NCI-H2196 (cell line): ENCODE measurements at regions not wholly inside any gene's neighbourhood (a gene's known extent, or its start where the extent isn't known, plus 50 kb on each side); places are given as distances from the start of the nearest gene placed in this dataset.
"Not testable (repeated sequence)": the region's sequence is repeated elsewhere in the genome, so short reads cannot be mapped to it uniquely, and the experiment has no call there.

Source experiments
- DNase-seq: peaks from one replicate; lab custom pipeline; 2025; ENCODE audit not compliant: unreplicated experiment; lab: John Stamatoyannopoulos, UW

DNA sequence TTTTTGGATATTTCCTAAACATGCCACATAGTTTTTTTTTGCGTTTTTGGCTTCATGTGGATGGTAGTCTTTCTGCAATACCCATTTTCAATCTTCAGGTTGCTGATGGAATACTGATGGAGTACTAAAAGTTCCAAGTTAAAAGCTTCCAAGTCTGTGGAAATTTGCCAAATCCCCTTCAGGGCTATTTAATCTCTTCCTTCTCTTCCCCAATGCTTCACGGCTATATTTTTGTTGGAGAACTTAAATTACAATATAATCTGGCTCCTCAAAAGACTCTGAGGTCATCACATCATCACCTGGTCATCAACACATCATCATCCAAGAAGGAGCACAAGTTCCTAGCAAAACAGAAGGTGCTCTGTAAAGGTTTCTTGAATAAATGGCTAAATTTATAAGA lies 881.0 kb upstream of the TENM4 start:
- DNase-seq = no peak

DNA sequence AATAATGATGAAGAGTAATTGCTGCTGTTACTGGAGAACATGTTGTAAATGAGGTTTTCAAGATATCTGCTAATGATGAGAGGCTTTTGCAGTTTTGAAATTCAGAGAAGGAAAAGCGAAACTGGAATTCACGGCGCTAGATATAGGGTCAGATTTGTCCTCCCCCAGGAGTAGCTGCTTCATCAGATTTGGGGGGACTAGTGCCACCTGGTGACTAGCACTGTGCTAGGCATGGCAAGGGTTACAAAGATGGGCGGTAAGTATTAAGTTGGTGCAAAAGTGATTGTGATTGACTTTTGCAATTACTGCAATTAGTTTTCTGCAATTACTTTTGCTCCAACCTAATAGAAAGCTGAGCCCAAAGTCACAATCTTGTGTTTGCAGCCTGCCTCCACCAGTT lies 879.9 kb upstream of the TENM4 start:
- no peak for DNase-seq

DNA sequence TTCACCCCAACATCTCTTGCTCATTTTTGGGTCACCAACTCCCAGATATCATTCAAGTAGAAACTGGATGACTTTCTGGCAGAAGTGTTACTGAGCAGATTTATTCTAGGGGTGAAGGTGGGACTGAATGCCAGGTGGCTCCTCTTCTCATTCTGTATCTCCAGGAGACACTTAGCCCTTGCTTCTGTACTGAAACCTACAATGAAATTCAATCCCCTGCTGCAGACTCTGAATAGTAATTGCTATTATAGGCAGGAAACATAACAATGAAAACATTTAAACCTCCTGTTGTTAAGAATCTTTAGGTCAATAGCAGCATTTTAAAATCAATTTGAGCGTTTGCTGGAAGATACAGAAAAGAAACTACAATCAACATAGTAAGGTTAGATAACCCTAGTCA lies 879.4 kb upstream of the TENM4 start:
- no peak for DNase-seq

DNA sequence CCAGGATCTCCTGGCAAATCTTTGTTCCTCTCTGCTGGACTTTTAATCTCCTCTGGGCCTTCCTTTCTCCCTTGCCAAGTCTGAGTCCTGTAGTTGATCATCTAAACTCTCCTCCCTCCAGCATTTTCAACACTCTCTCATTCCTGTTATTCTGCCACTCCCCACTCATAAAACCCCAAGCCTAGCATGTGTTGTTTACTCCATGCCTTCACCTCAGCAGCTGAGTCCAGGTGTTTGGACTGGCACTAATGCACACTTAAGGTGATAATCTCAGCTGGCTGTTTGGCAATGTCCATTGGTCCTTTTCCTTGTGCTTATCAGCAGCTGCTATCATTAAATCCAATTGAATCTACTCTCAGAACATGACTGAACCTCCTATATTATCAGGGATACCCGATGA lies 876.8 kb upstream of the TENM4 start:
- no peak for DNase-seq

DNA sequence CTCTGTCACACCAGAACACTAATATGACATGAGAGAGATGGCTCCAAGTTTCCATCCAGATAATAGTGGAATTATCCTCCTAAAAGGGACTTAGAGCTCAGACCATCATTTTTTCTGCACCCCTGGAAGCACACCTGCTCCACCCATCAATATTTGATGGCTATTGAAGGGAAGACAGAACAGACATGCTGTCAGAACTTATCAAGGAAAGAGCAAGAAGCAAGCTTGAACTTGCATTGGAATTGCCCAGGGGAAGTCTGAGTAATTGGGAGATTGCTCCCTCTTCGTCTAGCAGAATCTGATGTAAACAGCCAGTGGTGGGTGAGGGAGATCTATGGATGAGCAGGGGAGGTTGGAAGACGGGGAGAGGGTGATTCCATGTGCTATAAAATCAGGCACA lies 874.4 kb upstream of the TENM4 start:
- no peak for DNase-seq

DNA sequence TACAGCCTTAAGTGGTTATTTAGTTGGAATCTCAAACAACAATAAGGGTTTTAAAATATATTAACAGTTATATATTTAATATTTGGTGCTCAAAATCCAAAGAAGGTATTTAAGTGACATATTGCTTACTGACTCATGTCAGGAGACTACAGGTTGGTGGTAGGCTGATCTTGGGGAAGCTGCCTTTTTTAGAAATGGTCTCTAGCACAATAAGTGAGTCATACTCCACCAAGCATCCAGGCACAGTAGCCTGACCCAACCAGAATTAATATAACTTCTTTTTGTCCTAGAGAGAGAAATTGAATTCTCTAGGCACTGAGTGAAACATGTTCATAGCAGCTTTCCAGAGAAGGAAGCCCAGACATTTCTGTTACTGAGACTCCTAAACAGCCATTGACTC lies 868.5 kb upstream of the TENM4 start:
- DNase-seq = no peak

DNA sequence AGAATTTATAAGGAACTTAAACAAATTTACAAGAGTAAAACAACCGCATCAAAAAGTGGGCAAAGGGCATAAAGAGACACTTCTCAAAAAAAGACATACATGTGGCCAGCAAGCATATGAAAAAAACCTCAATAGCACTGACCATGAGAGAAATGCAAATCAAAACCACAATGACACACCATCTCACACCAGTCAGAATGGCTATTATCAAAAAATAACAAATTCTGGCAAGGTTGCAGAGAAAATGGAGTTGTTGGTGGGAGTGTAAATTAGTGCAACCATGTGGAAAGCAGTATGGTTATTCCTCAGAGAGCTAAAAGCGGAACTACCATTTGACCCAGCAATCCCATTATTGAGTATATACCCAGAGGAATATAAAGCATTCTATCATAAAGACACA lies 866.8 kb upstream of the TENM4 start:
- no peak for DNase-seq

DNA sequence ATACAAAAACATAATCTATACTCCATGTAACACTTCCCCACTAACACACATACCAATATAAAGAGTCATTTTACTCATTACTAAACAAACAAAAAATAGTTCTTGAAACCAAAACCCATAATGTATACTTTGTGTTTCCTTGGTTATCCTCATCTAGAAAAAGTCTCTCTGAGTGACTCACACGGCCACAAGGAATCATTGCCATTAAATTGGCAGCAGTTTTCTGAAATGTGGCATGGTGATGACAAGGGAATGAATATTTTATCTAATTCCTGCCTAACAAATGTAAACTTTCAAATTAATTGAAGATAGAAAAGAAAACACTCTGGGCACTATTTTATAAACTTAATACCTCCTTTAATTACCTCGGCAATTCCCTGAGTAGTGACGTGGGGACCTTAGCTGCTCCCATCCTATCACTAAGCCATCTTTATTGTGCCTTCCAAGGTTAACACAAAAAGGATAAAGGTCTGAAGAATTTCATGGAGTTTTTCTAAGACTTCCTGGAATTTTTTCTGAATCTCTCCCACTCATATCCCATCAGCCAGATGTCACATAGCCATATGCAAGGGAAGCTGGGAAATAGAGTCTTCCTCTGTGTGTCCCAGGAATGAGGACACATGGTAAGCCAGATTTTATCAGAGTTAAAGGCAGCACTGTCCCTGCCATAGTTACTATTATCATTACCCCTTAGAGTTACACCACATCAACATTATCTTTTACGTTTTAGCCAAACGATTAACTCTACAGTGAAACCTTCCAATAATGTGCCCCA lies 857.2 kb upstream of the TENM4 start:
- no peak for DNase-seq

DNA sequence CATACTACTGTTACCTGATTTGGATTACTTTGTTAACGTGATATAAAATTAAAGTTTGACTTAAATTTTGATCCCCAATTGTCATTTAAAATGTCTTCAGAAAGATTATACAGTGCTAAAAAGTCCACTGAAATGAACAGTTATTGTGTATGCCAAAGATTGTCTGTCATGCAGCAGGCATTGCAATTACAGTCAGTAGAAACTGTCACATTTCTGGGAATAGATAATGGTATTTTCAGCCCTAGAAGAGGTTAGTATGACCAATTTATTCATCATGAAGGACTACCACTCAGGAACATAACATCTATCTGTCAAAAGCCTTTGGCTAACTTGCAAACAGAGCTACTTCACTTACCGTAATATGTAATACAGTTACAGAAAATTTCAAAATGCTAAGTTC lies 852.5 kb upstream of the TENM4 start:
- DNase-seq = no peak

DNA sequence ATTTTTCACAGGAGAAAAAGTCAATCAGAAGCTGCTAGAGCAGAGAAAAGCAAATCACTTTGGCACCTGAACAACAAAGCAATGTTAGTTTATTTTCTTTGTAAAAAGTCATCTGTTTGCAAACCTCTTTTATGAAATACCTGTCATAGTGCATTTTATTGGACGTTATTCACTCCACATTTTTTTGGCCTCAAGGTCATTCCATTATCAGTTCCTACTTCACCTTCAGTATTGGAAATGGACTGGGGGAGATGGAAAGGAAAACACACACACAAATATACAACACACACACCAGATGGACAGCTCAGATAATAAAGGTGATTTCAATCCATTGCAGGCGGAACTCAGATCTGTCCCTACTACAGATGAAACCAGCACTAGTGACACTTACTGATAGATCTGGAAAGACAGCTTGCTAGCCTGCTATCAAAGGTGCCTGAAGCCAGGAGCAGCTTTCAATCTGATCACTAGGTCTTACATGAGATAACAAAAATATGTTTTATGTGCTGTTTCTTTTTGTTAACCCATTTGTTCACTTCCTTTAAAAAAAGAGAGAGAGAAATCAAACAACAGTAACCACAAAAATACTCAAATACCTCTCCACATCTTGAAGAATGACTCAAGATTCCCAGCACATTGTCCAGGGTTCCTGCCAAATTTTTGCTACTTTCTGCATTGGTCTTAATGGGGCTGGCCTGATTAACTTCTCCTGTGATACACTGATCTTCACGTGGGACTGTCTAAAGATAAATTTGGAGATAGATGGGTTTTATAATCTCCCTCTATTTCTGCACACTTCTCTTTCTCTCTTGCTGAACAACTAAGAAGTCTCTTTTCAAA lies 844.3 kb upstream of the TENM4 start:
- no peak for DNase-seq

DNA sequence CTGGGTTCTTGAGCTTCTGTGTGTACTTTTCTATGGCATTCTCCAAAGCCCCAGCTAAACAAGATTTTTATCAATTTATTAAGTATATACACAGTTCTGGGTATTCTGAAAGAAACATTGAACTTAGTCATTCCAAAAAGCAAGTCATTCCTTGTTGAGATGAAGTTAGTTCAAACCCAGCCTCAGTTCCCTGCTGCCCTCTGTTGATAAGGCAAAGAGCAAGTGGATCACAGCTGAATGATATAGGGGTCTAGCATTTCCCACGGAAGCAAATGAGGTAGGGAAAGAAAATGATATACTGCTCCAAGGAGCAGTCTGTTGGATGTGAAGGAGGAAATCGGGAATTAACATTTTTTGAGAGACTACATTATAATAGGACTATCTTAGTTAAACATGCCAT lies 841.8 kb upstream of the TENM4 start:
- DNase-seq = no peak

DNA sequence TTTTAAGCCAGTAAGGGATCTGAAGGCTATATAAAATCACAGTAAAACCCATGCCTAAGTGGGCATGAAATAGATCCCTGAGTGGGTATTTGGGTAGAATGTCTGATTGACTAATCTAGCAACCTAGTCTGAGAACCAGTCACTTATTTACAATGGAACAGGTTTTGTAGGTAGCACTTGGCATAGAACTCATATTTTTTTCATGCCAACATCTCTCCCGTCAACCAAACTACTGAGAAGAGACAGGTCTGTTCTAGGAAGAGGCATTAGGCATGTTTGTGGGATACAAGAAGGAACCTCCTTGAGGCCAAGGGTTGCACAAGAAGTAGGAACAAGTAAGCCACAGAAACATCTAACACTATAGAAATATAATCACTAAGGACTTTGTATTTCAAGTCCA lies 840.4 kb upstream of the TENM4 start:
- no peak for DNase-seq

DNA sequence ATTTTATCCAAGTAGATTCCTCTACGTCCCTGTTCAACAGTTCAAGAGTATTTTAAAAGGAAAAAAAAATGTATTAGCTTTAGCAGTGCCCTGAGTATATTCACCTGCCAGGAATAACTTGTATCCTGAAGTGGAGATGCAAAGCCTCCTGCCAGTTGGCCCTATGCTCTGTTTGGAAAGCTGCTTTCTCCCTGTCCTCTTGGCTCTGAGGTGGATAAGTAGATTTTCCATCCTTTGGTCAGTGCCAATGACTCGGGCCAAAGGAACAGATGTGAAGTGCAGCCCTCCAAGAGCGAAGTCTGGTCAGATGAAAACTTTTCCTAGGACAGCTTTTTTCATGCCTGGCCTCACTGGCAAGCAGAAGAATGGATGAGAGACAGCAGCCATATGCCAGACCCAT lies 839.9 kb upstream of the TENM4 start:
- no peak for DNase-seq

DNA sequence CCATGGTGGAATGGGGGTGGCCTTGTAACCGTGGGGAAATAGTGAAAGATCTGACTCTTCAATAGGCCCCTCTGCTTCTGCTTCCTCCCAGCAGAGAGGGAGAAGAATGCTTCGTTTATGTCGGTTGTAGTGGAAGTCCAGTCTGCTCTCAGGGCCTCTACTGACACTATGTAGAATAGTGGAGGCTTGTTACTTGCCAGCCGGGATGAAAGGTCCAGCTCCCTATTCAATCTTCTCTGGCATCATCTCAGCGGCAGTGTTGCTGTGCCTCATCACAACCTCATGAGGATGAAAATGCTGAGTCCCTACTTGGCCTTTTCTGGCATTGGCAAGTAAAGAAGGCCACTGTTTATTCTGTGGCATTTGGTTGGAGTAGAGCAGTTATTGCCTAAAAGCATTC lies 820.9 kb upstream of the TENM4 start:
- no peak for DNase-seq

DNA sequence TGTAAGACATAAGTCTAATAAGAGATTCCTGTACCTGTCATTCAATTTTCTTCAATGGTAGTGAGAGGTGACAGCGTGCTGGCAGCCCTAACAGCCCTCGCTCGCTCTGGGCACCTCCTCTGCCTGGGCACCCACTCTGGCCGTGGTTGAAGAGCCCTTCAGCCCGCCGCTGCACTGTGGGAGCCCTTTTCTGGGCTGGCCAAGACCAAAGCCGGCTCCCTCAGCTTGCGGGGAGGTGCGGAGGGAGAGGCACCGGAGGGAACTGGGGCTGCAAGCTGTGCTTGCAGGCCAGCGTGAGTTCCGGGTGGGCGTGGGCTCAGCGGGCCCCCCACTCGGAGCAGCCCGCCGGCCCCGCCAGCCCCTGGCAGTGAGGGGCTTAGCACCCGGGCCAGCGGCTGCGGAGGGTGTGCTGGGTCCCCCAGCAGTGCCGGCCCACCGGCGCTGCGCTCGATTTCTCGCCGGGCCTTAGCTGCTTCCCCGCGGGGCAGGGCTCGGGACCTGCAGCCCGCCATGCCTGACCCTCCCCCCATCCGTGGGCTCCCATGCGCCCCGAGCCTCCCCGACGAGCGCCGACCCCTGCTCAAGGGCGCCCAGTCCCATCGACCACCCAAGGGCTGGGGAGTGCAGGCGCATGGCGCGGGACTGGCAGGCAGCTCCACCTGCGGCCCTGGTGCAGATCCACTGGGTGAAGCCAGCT lies 816.6 kb upstream of the TENM4 start:
- DNase-seq = not testable (repeated sequence)

DNA sequence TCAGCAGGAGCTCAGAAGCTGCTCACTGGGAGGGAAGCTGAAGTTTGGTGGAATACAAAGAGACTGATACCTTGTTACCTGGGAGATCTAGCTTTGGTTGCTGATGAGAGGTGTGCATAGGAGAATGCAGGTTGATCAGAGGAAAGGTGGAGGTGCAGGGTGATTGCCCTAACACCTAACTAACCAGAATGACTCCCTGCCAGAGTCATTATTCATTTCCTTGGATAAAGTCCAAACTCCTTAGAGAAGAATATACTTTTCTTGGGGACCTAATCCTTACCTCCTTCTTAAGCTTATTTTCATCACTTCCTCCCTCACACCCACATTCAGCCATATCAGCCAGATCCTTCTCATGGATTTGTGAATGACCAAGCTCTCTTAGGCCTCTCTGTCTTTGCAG lies 814.2 kb upstream of the TENM4 start:
- DNase-seq = no peak

DNA sequence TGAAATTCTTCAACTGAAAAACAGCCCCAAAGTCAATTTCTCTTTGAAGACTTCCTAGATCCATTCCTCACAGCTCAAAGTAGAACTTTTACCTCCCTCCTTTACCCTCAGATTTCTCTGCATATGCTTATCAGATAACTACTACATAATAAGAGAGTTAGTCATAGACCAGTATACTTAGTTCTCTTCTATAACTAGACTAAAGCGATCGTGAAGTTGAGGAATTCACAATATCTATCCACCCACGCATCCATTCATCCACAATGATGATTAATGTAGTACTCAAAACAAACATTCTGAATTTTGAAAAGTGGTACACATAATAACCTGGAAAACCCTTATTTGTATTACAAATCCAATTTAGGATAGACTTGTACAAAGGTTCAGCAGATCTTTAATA lies 800.9 kb upstream of the TENM4 start:
- no peak for DNase-seq

DNA sequence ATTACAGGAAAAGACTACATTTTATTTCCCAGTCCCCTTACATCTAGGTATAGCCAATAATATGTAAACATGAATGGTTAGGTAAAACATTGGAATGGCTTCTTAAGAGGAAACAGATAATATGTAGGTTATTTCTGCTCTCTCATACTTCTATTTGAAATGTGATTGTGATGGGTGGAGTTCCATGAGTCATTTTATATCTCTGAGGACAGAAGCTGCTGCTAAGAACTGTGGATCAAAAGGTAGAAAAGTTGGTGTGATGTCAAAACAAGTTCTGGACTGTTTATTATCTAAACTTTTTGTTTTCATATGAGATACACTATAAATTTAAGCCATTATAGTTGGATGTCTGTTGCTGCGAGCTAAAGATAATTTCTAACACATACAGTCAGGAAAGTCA lies 799.4 kb upstream of the TENM4 start:
- no peak for DNase-seq

DNA sequence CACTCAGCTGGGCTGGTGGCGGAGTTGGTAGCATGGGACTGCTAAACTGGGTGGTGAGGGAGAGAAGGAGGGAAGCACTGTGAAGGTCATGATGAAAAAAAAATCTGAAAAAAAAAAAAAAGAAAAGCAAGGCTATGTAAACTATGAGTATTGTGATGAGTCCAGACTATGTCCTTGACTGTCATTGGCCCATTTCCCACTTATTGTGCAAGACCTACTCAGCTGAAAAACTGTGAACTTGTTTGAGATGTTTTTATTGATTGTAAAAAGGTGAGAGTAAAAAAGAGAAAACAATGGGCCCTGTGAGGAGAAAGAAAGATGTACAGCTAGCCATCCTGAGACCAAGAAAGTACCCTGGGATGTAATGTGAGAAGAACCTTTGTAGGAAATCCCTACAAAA lies 798.4 kb upstream of the TENM4 start:
- no peak for DNase-seq

DNA sequence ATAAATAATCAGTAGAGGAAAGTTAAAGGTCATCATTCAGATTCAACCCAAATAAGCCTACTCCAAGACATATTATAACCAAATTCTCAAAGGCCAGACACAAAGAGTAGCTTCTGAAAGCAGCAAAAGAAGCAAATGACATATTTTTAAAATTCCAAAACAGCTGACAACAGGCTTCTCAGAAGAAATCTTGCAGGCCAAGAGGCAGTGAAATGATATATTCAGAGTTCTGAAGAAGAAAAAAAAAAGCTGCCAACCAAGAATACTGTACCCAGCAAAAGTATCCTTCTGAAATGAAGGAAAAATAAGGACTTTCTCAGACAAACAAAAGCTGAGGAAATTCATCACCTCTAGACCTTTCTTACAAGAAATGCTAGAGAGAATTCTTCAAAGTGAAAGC lies 787.1 kb upstream of the TENM4 start:
- no peak for DNase-seq

DNA sequence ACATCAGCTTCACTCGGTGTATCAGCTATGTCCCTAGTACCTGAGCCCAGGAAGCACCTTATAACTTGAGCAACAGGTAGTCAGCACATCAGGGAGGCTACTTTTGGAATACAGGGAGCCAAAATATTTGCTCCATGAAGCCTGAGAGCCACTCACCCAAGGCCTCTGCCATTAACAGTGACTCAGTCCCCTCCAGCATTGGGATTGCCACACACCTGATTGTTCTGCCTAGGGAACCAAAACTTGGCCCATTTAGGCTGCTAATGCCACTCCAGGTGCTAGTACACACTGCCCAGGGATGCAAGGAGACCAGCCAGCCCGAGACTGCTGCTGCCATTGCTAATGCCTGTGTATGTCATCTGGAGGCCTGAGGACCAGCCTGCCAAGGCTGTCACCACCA lies 773.6 kb upstream of the TENM4 start:
- DNase-seq = no peak

DNA sequence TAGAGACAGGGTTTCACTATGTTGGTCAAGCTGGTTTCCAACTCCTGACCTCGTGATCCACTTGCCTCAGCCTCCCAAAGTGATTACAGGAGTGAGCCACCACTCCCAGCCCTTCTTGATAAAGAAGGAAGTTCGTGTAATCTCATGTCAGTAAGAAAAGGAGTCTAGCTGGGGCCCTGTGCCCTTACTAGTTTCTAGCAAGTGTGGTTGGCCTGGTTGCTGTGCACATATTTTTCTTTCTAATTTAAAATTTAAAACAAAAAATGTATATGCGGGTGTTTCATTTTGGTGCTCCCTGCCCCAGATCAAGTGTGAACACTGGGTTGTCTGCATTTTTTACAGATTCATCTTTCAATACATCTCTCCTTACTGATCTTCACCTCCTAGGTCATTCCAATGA lies 770.8 kb upstream of the TENM4 start:
- no peak for DNase-seq
